Anterior cingulate cortex (tissue), 58 donors: ENCODE measurements at regions not wholly inside any gene's neighbourhood (a gene's known extent, or its start where the extent isn't known, plus 50 kb on each side); places are given as distances from the start of the nearest gene placed in this dataset.
"Not testable (repeated sequence)": the region's sequence is repeated elsewhere in the genome, so short reads cannot be mapped to it uniquely, and the experiment has no call there.

Source experiments
- DNase-seq, 58 donors: peaks; one replicate each; lab custom pipeline; 2025; lab: John Stamatoyannopoulos, UW

- no peak for DNase-seq
Observed at GRCh38 chr12:59164226-59164625, 243.9 kb upstream of the LRIG3 start.

GRCh38 chr12:59158681-59159080, 238.4 kb upstream of the LRIG3 start:
- no peak for DNase-seq

- no peak for DNase-seq
Observed at GRCh38 chr12:59158066-59158465, 237.8 kb upstream of the LRIG3 start.

DNA sequence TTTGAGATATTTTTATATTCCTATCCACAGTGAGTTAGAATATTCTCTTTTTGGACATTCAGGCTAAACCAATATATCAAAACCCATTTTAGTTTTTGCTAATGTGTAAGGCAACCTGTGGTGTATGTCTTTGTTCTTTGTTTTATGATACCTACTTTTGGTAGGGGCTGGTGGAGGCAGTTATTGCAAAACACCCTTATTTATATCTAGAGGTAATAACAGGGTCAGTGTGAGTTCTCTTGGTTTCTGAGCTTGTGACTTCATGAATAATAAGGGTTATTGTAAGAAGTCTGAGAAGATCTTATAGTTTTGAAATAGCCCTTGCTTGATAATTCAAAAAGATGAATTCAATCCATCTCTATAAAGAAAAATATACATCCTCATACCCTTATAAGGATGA, 235.1 kb upstream of the LRIG3 start:
- DNase-seq, result no peak

- DNase-seq, result no peak
Observed at GRCh38 chr12:59151243-59151642, 230.9 kb upstream of the LRIG3 start.

GRCh38 chr12:59149995-59150642, 229.8 kb upstream of the LRIG3 start:
- peak in 4 of 58 donors; percentile 0 to 68 (median 3) for DNase-seq

DNA sequence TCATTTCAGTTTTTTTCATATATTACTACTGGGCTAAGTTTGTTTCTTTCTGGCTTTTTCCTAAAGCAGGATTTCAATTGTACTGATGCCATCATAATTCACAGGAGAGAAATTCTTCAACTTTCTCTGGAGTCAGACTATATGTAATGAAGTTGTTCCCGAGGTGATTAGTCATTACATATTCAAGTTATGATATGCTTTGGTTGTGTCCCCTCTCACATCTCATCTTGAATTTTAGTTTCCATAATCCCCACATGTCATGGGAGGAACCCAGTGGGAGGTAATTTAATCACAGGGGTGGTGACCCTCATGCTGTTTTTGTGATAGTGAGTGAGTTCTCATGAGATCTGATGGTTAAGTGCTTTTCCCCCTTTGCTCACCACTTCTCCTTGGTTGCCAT, 227.5 kb upstream of the LRIG3 start:
- DNase-seq, result no peak

DNA sequence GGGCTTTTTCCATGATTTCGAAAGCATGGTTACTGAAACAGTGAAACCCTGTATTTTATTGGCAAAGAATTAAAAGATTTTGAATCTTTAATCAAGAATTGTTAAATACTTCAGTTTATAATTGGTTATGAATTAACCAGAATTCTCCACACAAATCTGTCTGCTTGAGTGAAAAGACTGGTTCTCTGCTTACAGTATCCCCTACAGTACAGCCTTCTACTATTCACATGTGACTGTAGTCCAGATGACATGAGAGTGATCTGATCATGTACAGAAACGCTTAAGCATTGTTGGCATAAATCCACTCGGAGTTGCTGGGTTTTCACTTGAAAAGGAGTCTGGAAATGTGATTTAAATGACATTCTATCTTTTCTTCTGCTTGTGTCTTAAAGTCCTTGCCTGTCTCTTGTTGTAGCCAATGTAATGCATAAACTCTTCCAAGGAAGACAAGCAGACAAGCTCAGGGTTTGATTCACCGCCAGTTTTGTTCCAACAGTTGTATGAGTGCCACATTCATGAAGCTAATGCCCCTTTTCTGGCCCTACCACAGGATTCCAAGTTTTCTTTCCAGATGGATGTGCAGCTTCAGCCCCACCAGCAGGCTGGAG, 222.0 kb upstream of the LRIG3 start:
- DNase-seq, result peak in 1 of 58 donors; percentile 0

- DNase-seq, result no peak
Observed at GRCh38 chr12:59134750-59135149, 214.4 kb upstream of the LRIG3 start.

GRCh38 chr12:59131462-59131861, 211.2 kb upstream of the LRIG3 start:
- no peak for DNase-seq

DNA sequence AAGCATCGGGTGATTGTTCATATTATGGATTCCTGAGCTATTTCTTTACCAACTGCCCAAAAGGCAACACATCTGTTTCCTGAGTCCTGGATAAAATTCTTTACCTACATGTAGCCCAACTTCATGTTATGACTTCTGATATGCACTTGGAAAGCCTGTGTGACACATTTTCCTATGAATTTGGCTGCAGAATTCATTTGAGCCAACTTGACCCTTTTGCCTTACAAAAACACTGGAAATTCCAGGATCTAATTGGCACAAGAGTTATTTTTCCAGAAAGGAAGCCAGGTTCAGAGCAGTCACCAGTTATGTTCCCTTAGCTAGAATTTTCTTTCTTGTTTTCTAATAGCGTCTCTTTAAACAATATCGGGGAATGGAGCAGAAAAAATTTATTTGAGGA, 202.5 kb upstream of the LRIG3 start:
- DNase-seq, result no peak

GRCh38 chr12:59121451-59121850, 201.1 kb upstream of the LRIG3 start:
- DNase-seq, result no peak

DNA sequence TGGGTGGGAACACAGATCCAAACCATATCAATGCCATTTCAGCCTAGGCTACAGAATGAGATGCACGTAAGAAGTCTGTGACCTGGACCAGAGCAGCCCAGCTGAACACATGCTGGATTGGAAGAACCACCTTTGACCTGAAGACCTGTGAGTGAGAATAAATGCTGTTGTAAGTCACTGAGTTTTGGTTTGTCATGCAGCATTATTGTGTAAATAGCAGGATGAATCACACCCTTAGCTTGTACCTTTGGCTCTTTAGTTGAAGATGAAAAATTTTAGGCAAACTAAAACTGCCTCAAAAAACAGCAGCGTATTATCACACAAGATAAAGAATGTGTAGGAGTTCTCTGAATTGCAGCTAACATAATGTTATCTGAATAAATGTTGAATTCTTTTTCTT, 199.4 kb upstream of the LRIG3 start:
- no peak for DNase-seq

DNA sequence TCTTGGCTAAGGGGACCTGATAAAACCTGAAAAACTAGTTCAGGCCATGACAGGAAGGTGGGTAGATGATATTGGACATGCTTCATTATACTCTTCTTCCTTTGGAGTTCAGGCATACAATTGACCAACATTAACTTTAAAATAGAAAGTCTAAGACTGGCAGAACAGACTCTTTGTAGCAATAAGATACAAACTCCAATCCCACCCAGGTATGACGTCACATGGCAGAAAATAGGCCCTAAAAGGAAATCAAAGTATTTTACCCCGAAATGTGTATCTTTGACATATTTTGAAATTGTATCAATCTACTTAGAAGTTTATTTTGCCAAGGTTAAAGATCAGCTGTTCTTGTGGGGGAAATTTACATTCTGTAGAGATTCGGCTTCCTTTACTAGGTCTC, 198.1 kb upstream of the LRIG3 start:
- DNase-seq, result no peak

DNA sequence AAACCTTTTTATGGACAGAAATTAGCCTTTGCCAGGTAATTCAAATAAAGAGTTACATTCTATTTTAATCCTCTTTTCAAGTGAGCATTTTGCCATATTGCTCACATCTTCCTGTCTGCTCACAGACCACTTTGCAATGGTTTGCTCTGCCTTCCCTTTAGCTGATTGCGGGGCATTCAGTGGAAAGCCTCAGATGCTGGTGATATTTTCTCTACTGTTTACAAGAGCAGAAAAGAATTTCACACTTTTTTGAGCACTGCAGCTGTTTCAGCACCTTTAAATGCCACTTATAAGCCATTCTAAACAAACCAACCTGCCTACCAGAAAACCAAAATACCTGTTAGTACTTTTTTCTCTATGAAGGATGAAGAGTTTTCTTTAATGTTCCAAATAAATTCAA, 195.7 kb upstream of the LRIG3 start:
- no peak for DNase-seq

DNA sequence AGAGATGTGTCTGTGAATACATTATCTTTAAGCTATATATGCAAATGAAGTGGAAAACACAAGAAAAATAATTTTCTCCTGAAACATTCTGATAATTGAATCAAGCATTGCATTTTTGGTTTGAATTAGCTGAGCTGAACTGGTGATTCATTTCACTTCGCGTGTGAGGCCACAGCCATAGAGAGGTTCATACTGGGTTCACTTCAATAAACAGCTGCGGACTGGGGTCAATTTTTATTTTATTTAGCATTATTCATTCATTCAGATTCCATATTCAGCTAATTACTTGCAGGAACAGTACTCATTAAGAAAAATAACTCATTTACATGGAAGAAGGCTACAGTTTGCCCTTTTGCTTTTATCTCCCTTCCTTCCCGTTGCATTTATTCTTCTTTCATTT, 195.2 kb upstream of the LRIG3 start:
- no peak for DNase-seq

DNA sequence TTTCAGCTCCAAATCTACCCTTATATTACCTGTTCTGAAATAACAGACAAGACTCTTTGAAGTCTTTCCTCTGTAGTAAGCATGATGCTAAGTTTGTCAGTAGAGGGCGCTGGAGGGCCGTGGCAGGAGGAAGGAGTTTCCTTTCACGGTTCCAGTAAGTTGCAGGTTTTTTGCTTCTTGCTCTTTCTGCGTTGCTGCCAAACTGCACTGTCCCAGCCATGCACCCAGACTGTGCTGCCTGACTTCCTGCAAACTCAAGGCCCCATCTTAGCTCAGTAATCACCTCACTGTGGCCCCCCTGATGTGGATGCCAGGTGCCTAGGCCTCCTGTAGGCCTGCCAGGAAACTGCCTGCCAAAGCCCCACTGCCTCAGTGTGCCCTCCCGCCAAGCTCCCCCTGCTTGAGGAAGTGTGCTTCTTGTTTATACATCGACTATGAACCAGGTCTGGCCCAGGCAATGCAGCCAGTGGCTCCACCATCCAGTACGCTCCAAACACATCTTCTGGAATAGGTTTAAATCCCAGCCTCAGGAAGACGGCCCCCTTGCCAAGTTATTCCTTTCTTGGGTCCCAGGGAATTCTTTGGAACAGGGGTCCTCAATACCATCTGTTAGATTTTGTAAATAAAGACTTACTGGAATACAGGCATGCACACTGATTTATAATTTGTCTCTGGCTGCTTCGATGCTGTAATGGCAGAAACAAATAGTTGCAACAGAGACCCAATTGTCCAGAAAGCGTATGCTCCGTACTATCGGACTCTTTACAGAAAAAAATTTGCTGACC, 193.7 kb upstream of the LRIG3 start:
- DNase-seq, result peak in 57 of 58 donors; percentile 5 to 80 (median 50)

DNA sequence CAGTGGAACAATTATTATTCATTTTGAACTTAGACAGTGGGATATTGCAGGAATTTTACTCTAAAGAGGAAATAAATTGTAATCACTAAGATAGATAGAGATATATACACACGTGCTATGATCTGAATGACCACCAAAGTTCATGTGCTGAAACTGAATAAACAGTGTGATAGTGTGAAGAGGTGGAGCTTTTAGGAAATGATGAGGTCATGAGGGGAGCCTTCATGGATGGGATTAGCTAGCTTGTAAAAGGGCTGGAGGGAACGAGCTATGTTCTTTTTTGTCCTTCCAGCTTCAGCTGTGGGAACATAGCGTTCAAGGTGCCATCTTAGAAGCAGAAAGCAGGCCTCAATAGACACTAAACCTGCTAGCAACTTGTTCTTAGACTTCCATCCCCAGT, 191.5 kb upstream of the LRIG3 start:
- no peak for DNase-seq

- not testable (repeated sequence) for DNase-seq
Observed at GRCh38 chr12:59108516-59108915, 188.2 kb upstream of the LRIG3 start.

DNA sequence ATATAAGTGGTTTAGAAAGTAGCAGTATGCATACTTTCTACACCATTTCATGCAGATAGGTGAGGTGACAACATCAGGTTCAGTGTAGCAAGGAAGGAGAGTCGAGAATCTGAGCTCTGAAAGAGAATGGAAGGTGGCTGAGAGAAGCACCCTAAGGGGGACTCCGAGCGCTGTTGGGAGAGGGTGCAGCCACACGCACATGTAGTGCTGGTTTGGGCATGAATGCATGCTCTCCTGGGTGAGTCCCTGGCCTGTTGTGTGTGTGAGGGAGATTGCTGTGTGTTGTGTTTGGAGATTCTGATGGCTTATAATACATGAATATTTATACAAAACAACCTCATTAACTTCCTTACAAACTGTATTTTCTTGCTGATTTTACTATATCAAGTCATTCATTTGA, 180.3 kb upstream of the LRIG3 start:
- DNase-seq, result no peak

- no peak for DNase-seq
Observed at GRCh38 chr12:59097876-59098275, 177.6 kb upstream of the LRIG3 start.

GRCh38 chr12:59096246-59096645, 175.9 kb upstream of the LRIG3 start:
- no peak for DNase-seq
